T-cell (primary cell): ENCODE measurements at regions not wholly inside any gene's neighbourhood (a gene's known extent, or its start where the extent isn't known, plus 50 kb on each side); places are given as distances from the start of the nearest gene placed in this dataset.

Experiments used
- ATAC-seq, 4 experiments: fragments of 200-7000 bp in 3 of 4; fragments of 150-1000 bp in 1 of 4; cut with Tn5 transposase; replicated peaks in 1 of 4; 1 replicate in 3 of 4; 2 replicates in 1 of 4; pipeline ENCODE4 v1.10.0; 2021; ENCODE audit warnings: moderate library complexity in 3 of 4, mild to moderate bottlenecking in 2 of 4, moderate number of reproducible peaks in 1 of 4
- CTCF ChIA-PET, 2 donors: fragments of 300-600 bp; sonication (Branson Sonifier 250); formaldehyde crosslinking; loops; one replicate each; lab custom pipeline; 2022; ENCODE audit warnings: antibody characterized with exemption in 2 of 2; lab: Charles Lee
- POLR2A ChIA-PET, 2 donors: fragments of 300-600 bp; sonication (Branson Sonifier 250); formaldehyde crosslinking; loops; one replicate each; lab custom pipeline; 2022; ENCODE audit warnings: antibody characterized with exemption in 2 of 2; lab: Charles Lee
- DNase-seq, 35 experiments: peaks; one replicate each; pipeline versions ENCODE4 v3.0.0 to v3.0.0-alpha.2; 2013 to 2023
- H3K27ac ChIP-seq: one replicate; pipeline ENCODE4 v1.5.1; 2013; ENCODE audit warnings: low read length
- H3K27me3 ChIP-seq, 2 experiments: replicated peaks in 1 of 2; 1 replicate in 1 of 2; 2 replicates in 1 of 2; pipeline versions ENCODE4 v1.6.1 to v1.7.0; 2013; ENCODE audit warnings: low read length in 1 of 2, mixed read lengths in 1 of 2; ENCODE audit not compliant: control insufficient read depth in 2 of 2, insufficient read depth in 2 of 2; ENCODE audit errors: extremely low read depth in 1 of 2
- H3K36me3 ChIP-seq, 2 donors: 1 replicate in 1 of 2; 2 replicates in 1 of 2; pipeline versions ENCODE4 v1.6.1 to v1.7.0; 2013; ENCODE audit warnings: low read length in 1 of 2; ENCODE audit not compliant: control insufficient read depth in 2 of 2, insufficient read depth in 1 of 2; ENCODE audit errors: extremely low read depth in 1 of 2
- H3K4me1 ChIP-seq, 2 experiments: 1 replicate in 1 of 2; 2 replicates in 1 of 2; pipeline versions ENCODE4 v1.6.1 to v1.7.0; 2013; ENCODE audit warnings: low read length in 2 of 2, mixed read lengths in 1 of 2; ENCODE audit not compliant: insufficient read depth in 2 of 2, control insufficient read depth in 1 of 2; ENCODE audit errors: extremely low read depth in 1 of 2
- H3K4me3 ChIP-seq, 2 donors: 1 replicate in 1 of 2; 2 replicates in 1 of 2; pipeline versions ENCODE4 v1.5.1 to v1.7.0; 2013; ENCODE audit warnings: mild to moderate bottlenecking in 2 of 2, low read length in 1 of 2, moderate library complexity in 1 of 2; ENCODE audit not compliant: control insufficient read depth in 1 of 2; ENCODE audit errors: extremely low read depth in 1 of 2
- H3K9me3 ChIP-seq: 2 replicates; pipeline ENCODE4 v1.7.0; 2013
- H3K27ac Mint-ChIP-seq, 2 donors: one replicate each; pipeline ENCODE4 v1.8.0; 2020 to 2021; ENCODE audit warnings: mild to moderate bottlenecking in 2 of 2, mixed read lengths in 2 of 2
- H3K27me3 Mint-ChIP-seq, 2 donors: one replicate each; pipeline ENCODE4 v1.8.0; 2021 to 2022; ENCODE audit warnings: mixed read lengths in 2 of 2
- H3K36me3 Mint-ChIP-seq: one replicate; pipeline ENCODE4 v1.8.0; 2021; ENCODE audit warnings: mixed read lengths
- H3K4me1 Mint-ChIP-seq, 3 donors: one replicate each; pipeline ENCODE4 v1.8.0; 2020 to 2022; ENCODE audit warnings: mixed read lengths in 3 of 3, mild to moderate bottlenecking in 1 of 3
- H3K4me3 Mint-ChIP-seq, 3 donors: one replicate each; pipeline ENCODE4 v1.8.0; 2020 to 2022; ENCODE audit warnings: mild to moderate bottlenecking in 3 of 3, mixed read lengths in 3 of 3, moderate library complexity in 3 of 3
- H3K9me3 Mint-ChIP-seq, 3 donors: one replicate each; pipeline ENCODE4 v1.8.0; 2020 to 2022; ENCODE audit warnings: mixed read lengths in 3 of 3
- WGBS: methylation state at CpG from one replicate; pipeline ENCODE4 v1.1.5; 2013; ENCODE audit warnings: missing lambda C conversion rate; ENCODE audit not compliant: insufficient coverage; 5-methylcytosine and 5-hydroxymethylcytosine counted together

DNA sequence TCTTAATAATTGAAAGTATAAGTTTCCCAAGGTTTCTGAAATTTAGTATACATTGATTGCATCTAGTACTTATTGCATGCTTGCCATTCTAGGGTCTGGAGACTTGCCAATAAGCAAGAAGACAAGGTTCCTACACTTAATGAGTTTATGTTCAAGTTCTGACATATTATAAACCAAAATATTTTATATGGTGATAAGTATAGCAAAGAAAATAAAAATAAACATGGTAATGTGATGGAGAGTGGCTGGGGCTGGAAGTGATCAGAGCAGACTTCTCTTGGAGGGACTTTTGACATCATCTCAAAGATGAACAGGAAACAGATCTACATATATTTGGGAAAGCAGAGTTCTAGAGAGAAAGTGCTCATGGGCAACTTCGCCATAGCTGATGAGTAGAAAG is 119.5 kb upstream of the EPHA4 start:
- peaks cover 0 to 4% of the 10 kb centered on the region in 2 donors for H3K27me3 Mint-ChIP-seq
- ChIA-PET POLR2A (no interaction called here), CTCF (interaction anchor here in 1 of 2 donors (0.7 kb wide), 1 partner anchor 332 kb away, joined by 3 read pairs; no protein-coding TSS in a partner anchor)
- no peak overlapping the region for H3K27ac Mint-ChIP-seq
- H3K4me3 Mint-ChIP-seq: no peak overlapping the region
- no peaks in the 10 kb centered on the region for H3K36me3 Mint-ChIP-seq
- no peaks in the 10 kb centered on the region for H3K4me1 Mint-ChIP-seq
- H3K27me3 ChIP-seq: no peaks in the 10 kb centered on the region
- DNase-seq: no peak
- 50% methylated on average over 1 of the region's 1 CpG for WGBS
- no peak for ATAC-seq
- H3K9me3 ChIP-seq: no peaks in the 10 kb centered on the region
- no peak overlapping the region for H3K4me3 ChIP-seq
- no peak overlapping the region for H3K27ac ChIP-seq
- no peaks in the 10 kb centered on the region for H3K36me3 ChIP-seq
- no peaks in the 10 kb centered on the region for H3K4me1 ChIP-seq
- H3K9me3 Mint-ChIP-seq: peaks cover 0 to 8% (median 0%) of the 10 kb centered on the region in 3 donors

DNA sequence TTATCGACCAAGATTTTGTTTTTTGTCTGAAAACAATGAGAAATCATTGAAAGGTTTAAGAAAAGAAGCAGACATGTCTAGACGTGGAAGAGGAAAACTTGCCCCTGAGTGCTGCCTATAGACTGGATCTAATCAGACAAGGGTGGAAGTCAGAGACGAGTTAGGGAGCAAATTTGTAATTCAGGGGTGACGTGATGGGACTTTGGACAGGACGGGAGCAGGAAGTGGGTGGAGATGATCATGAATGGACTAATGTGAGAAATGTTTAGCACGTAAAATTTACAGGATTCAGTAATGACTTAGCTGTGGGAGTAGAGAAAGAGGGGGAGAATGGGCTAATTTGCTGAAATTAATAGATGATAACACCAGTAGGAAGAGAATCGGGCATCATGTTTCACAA is 117.0 kb upstream of the EPHA4 start:
- no peak overlapping the region for H3K27ac Mint-ChIP-seq
- ChIA-PET POLR2A (interaction anchor here in 1 of 2 donors (0.6 kb wide), 1 partner anchor 1308 kb away, joined by 4 read pairs; no protein-coding TSS in a partner anchor), CTCF (no interaction called here)
- Histone ChIP-seq H3K27ac (no peak overlapping the region), H3K4me1 (no peaks in the 10 kb centered on the region), H3K27me3 (no peaks in the 10 kb centered on the region), H3K9me3 (no peaks in the 10 kb centered on the region), H3K4me3 (no peak overlapping the region), H3K36me3 (no peaks in the 10 kb centered on the region)
- no peaks in the 10 kb centered on the region for H3K4me1 Mint-ChIP-seq
- H3K4me3 Mint-ChIP-seq: no peak overlapping the region
- H3K9me3 Mint-ChIP-seq: peaks cover 0 to 8% (median 0%) of the 10 kb centered on the region in 3 donors
- H3K36me3 Mint-ChIP-seq: no peaks in the 10 kb centered on the region
- WGBS: 64% methylated on average over 6 of the region's 7 CpGs
- DNase-seq: no peak
- no peak for ATAC-seq
- H3K27me3 Mint-ChIP-seq: peaks cover 0 to 4% of the 10 kb centered on the region in 2 donors

DNA sequence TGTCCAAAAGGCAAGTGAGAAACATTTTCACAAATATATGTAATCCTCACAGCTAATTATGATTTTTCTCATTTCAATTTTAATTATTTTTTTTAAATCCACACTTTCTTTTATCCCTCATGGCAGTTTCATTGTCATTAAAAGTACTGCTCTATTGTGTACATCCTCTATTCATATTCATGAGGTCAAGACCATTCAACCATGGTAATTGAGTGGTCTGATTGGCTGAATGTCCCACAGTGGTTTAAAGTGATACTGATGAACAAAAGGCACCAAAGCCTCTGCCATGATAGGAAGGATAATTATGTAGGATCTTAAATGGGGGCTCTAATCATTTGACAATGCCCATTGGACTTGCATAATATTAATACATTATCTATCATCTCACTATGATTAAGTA is 108.4 kb upstream of the EPHA4 start:
- no peak overlapping the region for H3K4me3 Mint-ChIP-seq
- no peaks in the 10 kb centered on the region for H3K9me3 ChIP-seq
- H3K9me3 Mint-ChIP-seq: peaks cover 0 to 6% (median 0%) of the 10 kb centered on the region in 3 donors
- peaks cover 7 to 8% of the 10 kb centered on the region in 2 donors for H3K27me3 Mint-ChIP-seq
- no peak overlapping the region for H3K27ac Mint-ChIP-seq
- no peaks in the 10 kb centered on the region for H3K4me1 ChIP-seq
- ATAC-seq: no peak
- no peak for DNase-seq
- no peaks in the 10 kb centered on the region for H3K36me3 Mint-ChIP-seq
- H3K36me3 ChIP-seq: no peaks in the 10 kb centered on the region
- H3K27ac ChIP-seq: no peak overlapping the region
- ChIA-PET CTCF (interaction anchor here in 1 of 2 donors (0.6 kb wide), 1 partner anchor 622 kb away, joined by 7 read pairs; no protein-coding TSS in a partner anchor), POLR2A (no interaction called here)
- H3K27me3 ChIP-seq: peaks cover 0 to 2% of the 10 kb centered on the region in 2 experiments
- H3K4me1 Mint-ChIP-seq: no peaks in the 10 kb centered on the region
- H3K4me3 ChIP-seq: no peak overlapping the region

DNA sequence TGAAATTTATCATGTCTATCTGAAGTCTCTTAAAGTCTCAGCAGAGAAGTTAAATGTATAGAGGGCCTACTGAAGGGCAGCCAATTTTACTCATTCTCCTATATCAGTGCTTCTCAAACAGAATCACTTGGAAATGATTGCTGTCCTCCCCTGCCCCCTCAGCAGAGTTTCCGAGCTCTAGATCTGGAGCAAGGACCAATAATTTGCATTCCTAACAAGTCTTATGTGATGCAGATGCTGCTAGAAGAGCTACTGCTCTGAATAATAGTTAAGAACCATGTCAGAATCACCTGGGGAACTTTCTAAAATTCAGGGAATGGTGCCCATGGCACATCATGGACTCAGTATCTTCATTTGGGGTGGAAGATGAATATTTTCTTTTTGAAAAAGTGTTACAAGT is 105.6 kb upstream of the EPHA4 start:
- no peaks in the 10 kb centered on the region for H3K4me1 ChIP-seq
- H3K4me3 ChIP-seq: no peak overlapping the region
- DNase-seq (no peak), ATAC-seq (no peak)
- H3K27ac ChIP-seq: no peak overlapping the region
- H3K36me3 ChIP-seq: no peaks in the 10 kb centered on the region
- CTCF ChIA-PET: no interaction called here
- Mint-ChIP-seq H3K36me3 (no peaks in the 10 kb centered on the region), H3K4me3 (no peak overlapping the region), H3K9me3 (no peaks in the 10 kb centered on the region), H3K27me3 (peaks cover 0 to 7% of the 10 kb centered on the region in 2 donors), H3K4me1 (no peaks in the 10 kb centered on the region), H3K27ac (no peak overlapping the region)
- H3K9me3 ChIP-seq: no peaks in the 10 kb centered on the region
- POLR2A ChIA-PET: no interaction called here
- no CpG with 5 or more reads among the region's 1 CpG for WGBS
- H3K27me3 ChIP-seq: peaks cover 0 to 2% of the 10 kb centered on the region in 2 experiments

- H3K9me3 ChIP-seq: no peaks in the 10 kb centered on the region
- WGBS: no CpG with 5 or more reads among the region's 6 CpGs
- H3K4me1 ChIP-seq: no peaks in the 10 kb centered on the region
- POLR2A ChIA-PET: no interaction called here
- ATAC-seq (no peak), DNase-seq (no peak)
- H3K4me3 ChIP-seq: no peak overlapping the region
- no peak overlapping the region for H3K27ac ChIP-seq
- Mint-ChIP-seq H3K27me3 (peaks cover 0 to 7% of the 10 kb centered on the region in 2 donors), H3K4me3 (no peak overlapping the region), H3K27ac (no peak overlapping the region), H3K36me3 (no peaks in the 10 kb centered on the region), H3K9me3 (no peaks in the 10 kb centered on the region), H3K4me1 (no peaks in the 10 kb centered on the region)
- CTCF ChIA-PET: no interaction called here
- H3K27me3 ChIP-seq: peaks cover 0 to 2% of the 10 kb centered on the region in 2 experiments
- no peaks in the 10 kb centered on the region for H3K36me3 ChIP-seq
Observed at GRCh38 chr2:221676566-221677172, 104.6 kb upstream of the EPHA4 start.

DNA sequence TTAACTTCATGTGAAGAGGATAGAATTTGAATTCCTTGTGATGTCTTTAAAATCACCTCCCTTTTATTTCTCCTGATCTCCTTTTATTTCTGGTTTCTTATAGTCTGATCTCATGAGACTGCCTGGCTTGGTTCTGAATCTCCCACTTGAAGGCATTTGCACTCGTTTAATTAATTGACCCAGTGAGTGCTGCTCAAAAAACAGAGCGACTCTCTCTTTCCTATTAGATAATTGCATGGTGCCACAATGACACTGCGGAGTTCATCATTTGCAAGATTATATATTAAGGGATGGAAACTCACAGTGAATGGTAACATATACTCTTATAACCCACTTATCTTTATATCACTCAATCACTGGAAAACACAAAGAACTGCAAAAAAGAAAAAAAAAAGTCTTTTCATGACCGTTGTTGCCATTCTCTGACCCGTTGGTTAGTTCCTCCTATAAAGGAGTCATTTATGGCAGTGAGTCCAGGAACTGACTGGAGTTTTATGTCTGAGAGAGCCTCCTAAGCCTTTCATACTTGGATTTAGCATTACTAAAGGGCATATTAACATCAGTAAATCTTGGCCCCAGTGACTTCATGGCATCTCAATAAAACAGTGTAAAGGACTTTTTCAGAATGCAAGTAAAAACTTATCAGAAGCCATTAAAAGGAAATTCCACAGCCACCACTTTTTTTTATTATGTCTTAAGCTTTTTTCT is 103.3 kb upstream of the EPHA4 start:
- ChIA-PET CTCF (no interaction called here), POLR2A (no interaction called here)

More for the DNA sequence above, 103.3 kb upstream of the EPHA4 start:
- Mint-ChIP-seq H3K27ac (no peak overlapping the region), H3K36me3 (no peaks in the 10 kb centered on the region), H3K4me3 (no peak overlapping the region), H3K4me1 (no peaks in the 10 kb centered on the region), H3K9me3 (peaks cover 0 to 5% (median 0%) of the 10 kb centered on the region in 3 donors), H3K27me3 (peaks cover 0 to 7% of the 10 kb centered on the region in 2 donors)
- DNase-seq (no peak), ATAC-seq (no peak)
- H3K27ac ChIP-seq: no peak overlapping the region
- peaks cover 0 to 2% of the 10 kb centered on the region in 2 experiments for H3K27me3 ChIP-seq
- no peaks in the 10 kb centered on the region for H3K9me3 ChIP-seq
- no peaks in the 10 kb centered on the region for H3K36me3 ChIP-seq
- no peaks in the 10 kb centered on the region for H3K4me1 ChIP-seq
- H3K4me3 ChIP-seq: no peak overlapping the region
- 60% methylated on average over 1 of the region's 5 CpGs for WGBS
